Transverse colon (tissue), 4 donors: ENCODE measurements at regions not wholly inside any gene's neighbourhood (a gene's known extent, or its start where the extent isn't known, plus 50 kb on each side); places are given as distances from the start of the nearest gene placed in this dataset.

ENCODE experiments used
- CTCF ChIP-seq, 5 experiments: fragments of 200-600 bp in 3 of 5; fragments of 450-650 bp in 2 of 5; sonication (generic) in 3 of 5; IDR thresholded peaks; 1 replicate in 2 of 5; 2 replicates in 3 of 5; pipeline ENCODE4 v1.5.1; 2016 to 2017; ENCODE audit warnings: antibody characterized with exemption in 5 of 5, inconsistent platforms in 3 of 5, mild to moderate bottlenecking in 2 of 5, moderate library complexity in 1 of 5
- POLR2A ChIP-seq: fragments of 450-650 bp; IDR thresholded peaks from one replicate; pipeline ENCODE4 v1.6.1; 2016; ENCODE audit warnings: antibody characterized with exemption, mild to moderate bottlenecking, moderate library complexity
- POLR2AphosphoS5 ChIP-seq, 3 donors: sonication (generic); formaldehyde crosslinking; IDR thresholded peaks; one replicate each; pipeline ENCODE4 v1.6.1; 2016; ENCODE audit warnings: antibody characterized with exemption in 3 of 3

- no peak for TF ChIP-seq CTCF (IDR thresholded peaks at IDR 0.05)
- TF ChIP-seq POLR2A: no peak
- TF ChIP-seq POLR2AphosphoS5 (IDR thresholded peaks at IDR 0.05): no peak
Measured at GRCh38 chr4:79492148-79492547, 84.1 kb upstream of the GK2 start.
